IMR-90 (cell line): ENCODE measurements at regions not wholly inside any gene's neighbourhood (a gene's known extent, or its start where the extent isn't known, plus 50 kb on each side); places are given as distances from the start of the nearest gene placed in this dataset.

Experiments
- ATAC-seq: fragments of 200-7000 bp; cut with Tn5 transposase; 2 replicates; pipeline ENCODE4 v1.9.1; 2020; ENCODE audit warnings: low read depth, mild to moderate bottlenecking, moderate library complexity
- BruUV-seq: library from RNA; stranded (reverse); fragments of 400-500 nt; replicated peaks from 2 replicates; lab custom pipeline; 2021; lab: Mats Ljungman, UMichigan
- CTCF ChIA-PET: fragments of 300-600 bp; formaldehyde crosslinking; extraction: SDS; loops from one replicate; lab custom pipeline; 2021; ENCODE audit warnings: antibody characterized with exemption; lab: Yijun Ruan, JAX
- POLR2A ChIA-PET: fragments of 300-600 bp; sonication (Branson Sonifier 250); formaldehyde crosslinking; loops from one replicate; lab custom pipeline; 2022; ENCODE audit warnings: antibody characterized with exemption; ENCODE audit not compliant: unreplicated experiment; lab: Charles Lee
- DNase-seq: peaks from one replicate; pipeline ENCODE4 v3.0.0; 2013
- H2AFZ ChIP-seq: replicated peaks from 2 replicates; pipeline ENCODE3; 2013; ENCODE audit warnings: low read length, mild to moderate bottlenecking; ENCODE audit not compliant: poor library complexity
- H2AK5ac ChIP-seq: 2 replicates; pipeline ENCODE4 v1.6.1; 2013; ENCODE audit warnings: low read depth, low read length, inconsistent platforms
- H2AK9ac ChIP-seq: replicated peaks from 2 replicates; pipeline ENCODE3; 2013; ENCODE audit warnings: mild to moderate bottlenecking, low read depth, low read length, moderate library complexity; ENCODE audit not compliant: poor library complexity
- H2BK120ac ChIP-seq: 2 replicates; pipeline ENCODE4 v1.6.1; 2013; ENCODE audit warnings: low read depth, low read length, inconsistent platforms
- H2BK15ac ChIP-seq: 3 replicates; pipeline ENCODE4 v1.6.1; 2013; ENCODE audit warnings: low read depth, low read length, inconsistent platforms
- H2BK20ac ChIP-seq: 2 replicates; pipeline ENCODE4 v1.6.1; 2013; ENCODE audit warnings: low read depth, mild to moderate bottlenecking, inconsistent platforms, low read length, moderate library complexity
- H2BK5ac ChIP-seq: 2 replicates; pipeline ENCODE4 v1.6.1; 2013; ENCODE audit warnings: mild to moderate bottlenecking, low read depth, low read length, inconsistent platforms; ENCODE audit not compliant: poor library complexity, severe bottlenecking
- H3K14ac ChIP-seq: replicated peaks from 2 replicates; pipeline ENCODE4 v1.6.1; 2013; ENCODE audit warnings: low read depth, low read length, inconsistent platforms
- H3K18ac ChIP-seq: 2 replicates; pipeline ENCODE4 v1.6.1; 2013; ENCODE audit warnings: low read depth, low read length, control low read depth
- H3K23ac ChIP-seq: 2 replicates; pipeline ENCODE4 v1.6.1; 2013; ENCODE audit warnings: low read depth, low read length, inconsistent platforms
- H3K27ac ChIP-seq: 2 replicates; pipeline ENCODE4 v1.5.1; 2013; ENCODE audit warnings: mild to moderate bottlenecking, control low read depth, low read length; ENCODE audit not compliant: insufficient read depth
- H3K27me3 ChIP-seq: 2 replicates; pipeline ENCODE4 v1.6.1; 2013; ENCODE audit warnings: low read length; ENCODE audit not compliant: control insufficient read depth, insufficient read depth
- H3K36me3 ChIP-seq: 2 replicates; pipeline ENCODE4 v1.6.1; 2013; ENCODE audit warnings: low read length, mixed read lengths; ENCODE audit not compliant: control insufficient read depth, insufficient read depth
- H3K4ac ChIP-seq: 2 replicates; pipeline ENCODE4 v1.6.1; 2013; ENCODE audit warnings: low read depth, low read length, inconsistent platforms
- H3K4me1 ChIP-seq: 2 replicates; pipeline ENCODE4 v1.6.1; 2013; ENCODE audit warnings: low read length, mixed read lengths; ENCODE audit not compliant: control insufficient read depth, insufficient read depth
- H3K4me2 ChIP-seq: 2 replicates; pipeline ENCODE4 v1.6.1; 2013; ENCODE audit warnings: low read depth, mild to moderate bottlenecking, control low read depth, low read length, moderate library complexity
- H3K4me3 ChIP-seq: 2 replicates; pipeline ENCODE4 v1.5.1; 2013; ENCODE audit warnings: low read depth, mild to moderate bottlenecking, control low read depth, low read length, moderate library complexity; ENCODE audit not compliant: insufficient read depth
- H3K56ac ChIP-seq: 2 replicates; pipeline ENCODE4 v1.6.1; 2013; ENCODE audit warnings: low read length, inconsistent platforms; ENCODE audit not compliant: insufficient read depth; ENCODE audit errors: extremely low read depth
- H3K79me1 ChIP-seq, 2 experiments: 2 replicates each; pipeline ENCODE4 v1.6.1; 2013; ENCODE audit warnings: low read length in 2 of 2, inconsistent platforms in 1 of 2, low read depth in 1 of 2
- H3K9ac ChIP-seq: 2 replicates; pipeline ENCODE4 v1.6.1; 2013; ENCODE audit warnings: low read depth, low read length, control low read depth
- H3K9me1 ChIP-seq: 2 replicates; pipeline ENCODE4 v1.6.1; 2013; ENCODE audit warnings: low read length, inconsistent platforms; ENCODE audit not compliant: insufficient read depth
- H3K9me3 ChIP-seq: 2 replicates; pipeline ENCODE4 v1.6.1; 2013; ENCODE audit warnings: low read length; ENCODE audit not compliant: control insufficient read depth, insufficient read depth
- H4K20me1 ChIP-seq: 2 replicates; pipeline ENCODE4 v1.6.1; 2013; ENCODE audit warnings: low read length, inconsistent platforms; ENCODE audit not compliant: insufficient read depth
- H4K5ac ChIP-seq: 2 replicates; pipeline ENCODE4 v1.6.1; 2013; ENCODE audit warnings: mild to moderate bottlenecking, low read depth, low read length, control low read depth
- H4K8ac ChIP-seq, 2 experiments: 2 replicates each; pipeline ENCODE4 v1.6.1; 2013; ENCODE audit warnings: low read depth in 2 of 2, low read length in 2 of 2, control low read depth in 1 of 2, inconsistent platforms in 1 of 2
- H4K91ac ChIP-seq: 2 replicates; pipeline ENCODE4 v1.6.1; 2013; ENCODE audit warnings: low read depth, low read length, inconsistent platforms; ENCODE audit not compliant: insufficient read depth
- BHLHE40 ChIP-seq: fragments of 150-350 bp; IDR thresholded peaks from 2 replicates; pipeline ENCODE4 v1.6.1; 2016; ENCODE audit warnings: mild to moderate bottlenecking, low read depth, low read length
- CEBPB ChIP-seq: IDR thresholded peaks from 2 replicates; pipeline ENCODE4 v1.6.1; 2012; ENCODE audit warnings: low read depth, low read length, improper control_type of control experiment
- CTCF ChIP-seq: conservative IDR thresholded peaks from 2 replicates; pipeline ENCODE4 v1.5.1; 2012; ENCODE audit warnings: mild to moderate bottlenecking, low read depth, low read length, improper control_type of control experiment
- ELK1 ChIP-seq: fragments of 150-350 bp; IDR thresholded peaks from 2 replicates; pipeline ENCODE4 v1.6.1; 2016; ENCODE audit warnings: low read depth, mild to moderate bottlenecking, low read length, moderate library complexity, borderline replicate concordance
- FOS ChIP-seq: fragments of 150-350 bp; IDR thresholded peaks from 2 replicates; pipeline ENCODE4 v1.6.1; 2016; ENCODE audit warnings: low read depth, low read length
- MAFK ChIP-seq: IDR thresholded peaks from 2 replicates; pipeline ENCODE4 v1.6.1; 2012; ENCODE audit warnings: low read depth, low read length, improper control_type of control experiment
- MAZ ChIP-seq: IDR thresholded peaks from 2 replicates; pipeline ENCODE4 v1.6.1; 2012; ENCODE audit warnings: low read depth, mild to moderate bottlenecking, low read length, improper control_type of control experiment, moderate library complexity, borderline replicate concordance
- NFE2L2 ChIP-seq: fragments of 150-350 bp; IDR thresholded peaks from 2 replicates; pipeline ENCODE4 v1.6.1; 2016; ENCODE audit warnings: low read depth, mild to moderate bottlenecking, low read length
- POLR2A ChIP-seq: IDR thresholded peaks from 2 replicates; pipeline ENCODE4 v1.6.1; 2012; ENCODE audit warnings: mild to moderate bottlenecking, low read depth, low read length
- RAD21 ChIP-seq: IDR thresholded peaks from 2 replicates; pipeline ENCODE4 v1.6.1; 2012; ENCODE audit warnings: low read length, improper control_type of control experiment
- USF2 ChIP-seq: fragments of 150-350 bp; IDR thresholded peaks from 2 replicates; pipeline ENCODE4 v1.6.1; 2017; ENCODE audit warnings: mild to moderate bottlenecking, antibody characterized with exemption, low read length, low read depth
- WGBS, 2 experiments: methylation state at CpG; one replicate each; pipeline versions ENCODE4 v1.1.5 to v1.1.7; 2013; ENCODE audit warnings: missing lambda C conversion rate in 2 of 2; ENCODE audit not compliant: insufficient read length in 1 of 2; ENCODE audit errors: extremely low coverage in 2 of 2; 5-methylcytosine and 5-hydroxymethylcytosine counted together
- dilution Hi-C: fragments of 300-500 bp; cut with HindIII; formaldehyde crosslinking; loops from one replicate; pipeline ENCODE4 v1.14.3; 2018; ENCODE audit warnings: low sequenced_read_pairs; ENCODE audit not compliant: unreplicated experiment
- in situ Hi-C: fragments of 300-500 bp; cut with MboI; formaldehyde crosslinking; loops from 3 replicates; pipeline ENCODE4 v1.14.3; 2019; ENCODE audit warnings: low sequenced_read_pairs, inconsistent platforms, mixed read lengths
- intact Hi-C: fragments of 100-400 bp; cut with micrococcal nuclease; formaldehyde crosslinking; loops from 2 replicates; pipeline ENCODE4 v1.10.0; 2022

GRCh38 chr18:61750840-61751668 lies 141.8 kb downstream of the RNF152 start:
- Histone ChIP-seq H4K20me1 (no peaks in the 10 kb centered on the region), H2AK5ac (no peak overlapping the region), H3K27ac (no peak overlapping the region), H3K9me1 (no peaks in the 10 kb centered on the region), H3K18ac (no peak overlapping the region), H3K9me3 (no peaks in the 10 kb centered on the region), H2AK9ac (peak overlapping the region; percentile 44), H4K8ac (no peak overlapping the region), H3K79me1 (no peaks in the 10 kb centered on the region), H3K23ac (no peak overlapping the region), H3K4me1 (peaks cover 1% of the 10 kb centered on the region; the same call in 1 of the 2 replicates), H3K27me3 (no peaks in the 10 kb centered on the region), H3K9ac (no peak overlapping the region), H2BK15ac (no peak overlapping the region), H3K4ac (no peak overlapping the region), H3K36me3 (no peaks in the 10 kb centered on the region), H2BK20ac (no peak overlapping the region), H3K14ac (no peak overlapping the region), H3K56ac (no peak overlapping the region), H3K4me2 (no peak overlapping the region), H2BK5ac (no peak overlapping the region), H4K91ac (no peak overlapping the region), H2AFZ (no peak overlapping the region), H2BK120ac (no peak overlapping the region), H3K4me3 (no peak overlapping the region), H4K5ac (no peak overlapping the region)
- no peak for TF ChIP-seq BHLHE40
- no peak for TF ChIP-seq CTCF
- TF ChIP-seq RAD21, result no peak
- TF ChIP-seq NFE2L2, result no peak
- no peak for TF ChIP-seq ELK1
- no peak for TF ChIP-seq USF2
- no peak for TF ChIP-seq FOS
- TF ChIP-seq CEBPB, result no peak
- TF ChIP-seq MAZ, result no peak
- TF ChIP-seq POLR2A, result no peak
- no peak for TF ChIP-seq MAFK
- no peak for ATAC-seq
- intact Hi-C loops, result no loop called here
- DNase-seq, result no peak
- BruUV-seq, result no TSS peak
- CTCF ChIA-PET, result no interaction called here
- no CpG with 5 or more reads among the region's 9 CpGs for WGBS, 2 experiments
- in situ Hi-C loops, result no loop called here
- dilution Hi-C loops, result no loop called here
- POLR2A ChIA-PET, result no interaction called here
